HEK293 (cell line): ENCODE measurements at regions not wholly inside any gene's neighbourhood (a gene's known extent, or its start where the extent isn't known, plus 50 kb on each side); places are given as distances from the start of the nearest gene placed in this dataset.

Source experiments
- CTCF ChIA-PET: fragments of 350-600 bp; formaldehyde crosslinking; extraction: SDS; loops from one replicate; lab custom pipeline; 2021; ENCODE audit warnings: antibody characterized with exemption; lab: Yijun Ruan, JAX
- POLR2A ChIA-PET: fragments of 300-600 bp; formaldehyde crosslinking; extraction: SDS; loops from one replicate; lab custom pipeline; 2020; ENCODE audit warnings: antibody characterized with exemption, inconsistent platforms; lab: Yijun Ruan, JAX
- H3K27ac ChIP-seq: fragments of 200-500 bp; sonication (Bioruptor generic); 2 replicates; pipeline ENCODE4 v1.5.1; 2014; ENCODE audit warnings: low read depth, low read length, control low read depth, inconsistent platforms; ENCODE audit errors: extremely low read depth
- H3K36me3 ChIP-seq, 2 experiments: fragments of 200-500 bp in 1 of 2; sonication (Bioruptor generic) in 1 of 2; 1 replicate in 1 of 2; 2 replicates in 1 of 2; pipeline ENCODE4 v1.5.1; 2014 to 2017; ENCODE audit warnings: inconsistent platforms in 2 of 2, low read length in 2 of 2; ENCODE audit not compliant: control insufficient read depth in 2 of 2, insufficient read depth in 1 of 2
- H3K4me1 ChIP-seq: fragments of 200-500 bp; sonication (Bioruptor generic); 2 replicates; pipeline ENCODE4 v1.5.1; 2014; ENCODE audit warnings: mild to moderate bottlenecking, low read length, inconsistent platforms; ENCODE audit not compliant: control insufficient read depth, insufficient read depth
- H3K4me3 ChIP-seq: 2 replicates; pipeline ENCODE4 v1.5.1; 2011; ENCODE audit warnings: low read depth, mild to moderate bottlenecking, control low read depth, low read length, moderate library complexity
- H3K9me3 ChIP-seq: fragments of 200-500 bp; sonication (Bioruptor generic); 2 replicates; pipeline ENCODE4 v1.5.1; 2014; ENCODE audit warnings: low read depth, low read length, inconsistent platforms; ENCODE audit not compliant: control insufficient read depth, insufficient read depth
- BCL11B ChIP-seq: fragments of 450-650 bp; formaldehyde crosslinking; IDR thresholded peaks from 2 replicates; pipeline ENCODE4 v1.5.1; 2016; ENCODE audit warnings: low read depth, missing biosample characterization, missing genetic modification characterization
- GFI1B ChIP-seq: fragments of 450-650 bp; formaldehyde crosslinking; IDR thresholded peaks from 2 replicates; pipeline ENCODE4 v1.5.1; 2016; ENCODE audit warnings: missing biosample characterization, missing genetic modification characterization
- IKZF3 ChIP-seq: fragments of 450-650 bp; IDR thresholded peaks from 2 replicates; pipeline ENCODE4 v1.5.0; 2018; ENCODE audit warnings: missing biosample characterization, mild to moderate bottlenecking, missing genetic modification characterization, moderate library complexity
- KLF1 ChIP-seq: fragments of 450-650 bp; formaldehyde crosslinking; IDR thresholded peaks from 2 replicates; pipeline ENCODE4 v1.5.1; 2016; ENCODE audit warnings: missing biosample characterization, missing genetic modification characterization
- KLF10 ChIP-seq: fragments of 450-650 bp; IDR thresholded peaks from 2 replicates; pipeline ENCODE4 v1.5.1; 2018; ENCODE audit warnings: missing biosample characterization, mild to moderate bottlenecking, missing genetic modification characterization
- ZBTB10 ChIP-seq: fragments of 450-650 bp; formaldehyde crosslinking; IDR thresholded peaks from 2 replicates; pipeline ENCODE4 v1.5.1; 2016; ENCODE audit warnings: missing biosample characterization, missing genetic modification characterization
- ZBTB20 ChIP-seq: fragments of 450-650 bp; formaldehyde crosslinking; IDR thresholded peaks from 2 replicates; pipeline ENCODE4 v1.5.1; 2016; ENCODE audit warnings: missing biosample characterization, missing genetic modification characterization
- ZEB2 ChIP-seq: fragments of 450-650 bp; formaldehyde crosslinking; IDR thresholded peaks from 2 replicates; pipeline ENCODE4 v1.5.1; 2016; ENCODE audit warnings: missing biosample characterization, missing genetic modification characterization
- ZNF112 ChIP-seq: fragments of 450-650 bp; formaldehyde crosslinking; IDR thresholded peaks from 2 replicates; pipeline ENCODE4 v1.5.0; 2017; ENCODE audit warnings: missing biosample characterization, missing genetic modification characterization
- ZNF138 ChIP-seq: fragments of 450-650 bp; formaldehyde crosslinking; IDR thresholded peaks from 2 replicates; pipeline ENCODE4 v1.5.1; 2016; ENCODE audit warnings: missing biosample characterization, missing genetic modification characterization, borderline replicate concordance
- ZNF2 ChIP-seq: fragments of 450-650 bp; formaldehyde crosslinking; IDR thresholded peaks from 2 replicates; pipeline ENCODE4 v1.5.1; 2016; ENCODE audit warnings: missing biosample characterization, missing genetic modification characterization
- ZNF26 ChIP-seq: fragments of 450-650 bp; formaldehyde crosslinking; IDR thresholded peaks from 2 replicates; pipeline ENCODE4 v1.5.1; 2016; ENCODE audit warnings: missing biosample characterization, missing genetic modification characterization
- ZNF274 ChIP-seq, 2 experiments: fragments of 200-500 bp in 1 of 2; fragments of 450-650 bp in 1 of 2; sonication (Bioruptor generic) in 1 of 2; formaldehyde crosslinking in 1 of 2; IDR thresholded peaks; 2 replicates each; pipeline versions ENCODE4 v1.5.1 to v1.6.1; 2014 to 2016; ENCODE audit warnings: borderline replicate concordance in 1 of 2, inconsistent platforms in 1 of 2, low read length in 1 of 2, missing biosample characterization in 1 of 2, missing genetic modification characterization in 1 of 2
- ZNF350 ChIP-seq: fragments of 450-650 bp; formaldehyde crosslinking; IDR thresholded peaks from 2 replicates; pipeline ENCODE4 v1.5.0; 2017; ENCODE audit warnings: missing biosample characterization, mild to moderate bottlenecking, missing genetic modification characterization
- ZNF48 ChIP-seq: fragments of 450-650 bp; formaldehyde crosslinking; IDR thresholded peaks from 2 replicates; pipeline ENCODE4 v1.5.1; 2016; ENCODE audit warnings: missing biosample characterization, missing genetic modification characterization
- ZNF510 ChIP-seq: fragments of 450-650 bp; formaldehyde crosslinking; IDR thresholded peaks from 2 replicates; pipeline ENCODE4 v1.5.1; 2018; ENCODE audit warnings: mild to moderate bottlenecking, missing genetic modification characterization, missing biosample characterization; ENCODE audit not compliant: insufficient replicate concordance
- ZNF600 ChIP-seq: fragments of 450-650 bp; formaldehyde crosslinking; IDR thresholded peaks from 2 replicates; pipeline ENCODE4 v1.5.1; 2016; ENCODE audit warnings: missing biosample characterization, missing genetic modification characterization
- ZNF610 ChIP-seq: fragments of 450-650 bp; formaldehyde crosslinking; IDR thresholded peaks from 2 replicates; pipeline ENCODE4 v1.5.1; 2016; ENCODE audit warnings: missing biosample characterization, missing genetic modification characterization, borderline replicate concordance
- ZNF707 ChIP-seq: fragments of 450-650 bp; formaldehyde crosslinking; IDR thresholded peaks from 2 replicates; pipeline ENCODE4 v1.5.1; 2016; ENCODE audit warnings: missing biosample characterization, missing genetic modification characterization
- TF ChIP-seq, protein P1 (sequence below): fragments of 450-650 bp; formaldehyde crosslinking; conservative IDR thresholded peaks from 2 replicates; pipeline ENCODE4 v1.5.1; 2016; ENCODE audit warnings: low read depth, missing biosample characterization, missing genetic modification characterization
- TF ChIP-seq, protein P2 (sequence below): fragments of 450-650 bp; formaldehyde crosslinking; IDR thresholded peaks from 2 replicates; pipeline ENCODE4 v1.5.1; 2016; ENCODE audit warnings: missing biosample characterization, missing genetic modification characterization

GRCh38 chr20:9916761-9917160 is 77.9 kb upstream of the PAK5 start (continued):
- TF ChIP-seq, protein P1, sequence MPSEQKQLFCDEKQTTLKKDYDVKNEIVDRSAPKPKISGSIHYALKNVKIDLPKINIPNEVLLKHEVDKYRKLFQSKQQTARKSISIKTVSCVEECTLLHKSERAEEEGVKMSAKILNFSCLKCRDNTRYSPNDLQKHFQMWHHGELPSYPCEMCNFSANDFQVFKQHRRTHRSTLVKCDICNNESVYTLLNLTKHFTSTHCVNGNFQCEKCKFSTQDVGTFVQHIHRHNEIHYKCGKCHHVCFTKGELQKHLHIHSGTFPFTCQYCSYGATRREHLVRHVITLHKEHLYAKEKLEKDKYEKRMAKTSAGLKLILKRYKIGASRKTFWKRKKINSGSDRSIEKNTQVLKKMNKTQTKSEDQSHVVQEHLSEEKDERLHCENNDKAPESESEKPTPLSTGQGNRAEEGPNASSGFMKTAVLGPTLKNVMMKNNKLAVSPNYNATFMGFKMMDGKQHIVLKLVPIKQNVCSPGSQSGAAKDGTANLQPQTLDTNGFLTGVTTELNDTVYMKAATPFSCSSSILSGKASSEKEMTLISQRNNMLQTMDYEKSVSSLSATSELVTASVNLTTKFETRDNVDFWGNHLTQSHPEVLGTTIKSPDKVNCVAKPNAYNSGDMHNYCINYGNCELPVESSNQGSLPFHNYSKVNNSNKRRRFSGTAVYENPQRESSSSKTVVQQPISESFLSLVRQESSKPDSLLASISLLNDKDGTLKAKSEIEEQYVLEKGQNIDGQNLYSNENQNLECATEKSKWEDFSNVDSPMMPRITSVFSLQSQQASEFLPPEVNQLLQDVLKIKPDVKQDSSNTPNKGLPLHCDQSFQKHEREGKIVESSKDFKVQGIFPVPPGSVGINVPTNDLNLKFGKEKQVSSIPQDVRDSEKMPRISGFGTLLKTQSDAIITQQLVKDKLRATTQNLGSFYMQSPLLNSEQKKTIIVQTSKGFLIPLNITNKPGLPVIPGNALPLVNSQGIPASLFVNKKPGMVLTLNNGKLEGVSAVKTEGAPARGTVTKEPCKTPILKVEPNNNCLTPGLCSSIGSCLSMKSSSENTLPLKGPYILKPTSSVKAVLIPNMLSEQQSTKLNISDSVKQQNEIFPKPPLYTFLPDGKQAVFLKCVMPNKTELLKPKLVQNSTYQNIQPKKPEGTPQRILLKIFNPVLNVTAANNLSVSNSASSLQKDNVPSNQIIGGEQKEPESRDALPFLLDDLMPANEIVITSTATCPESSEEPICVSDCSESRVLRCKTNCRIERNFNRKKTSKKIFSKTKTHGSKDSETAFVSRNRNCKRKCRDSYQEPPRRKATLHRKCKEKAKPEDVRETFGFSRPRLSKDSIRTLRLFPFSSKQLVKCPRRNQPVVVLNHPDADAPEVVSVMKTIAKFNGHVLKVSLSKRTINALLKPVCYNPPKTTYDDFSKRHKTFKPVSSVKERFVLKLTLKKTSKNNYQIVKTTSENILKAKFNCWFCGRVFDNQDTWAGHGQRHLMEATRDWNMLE (tag by site-specific recombination) = no peak
- TF ChIP-seq GFI1B (no peak), BCL11B (no peak), ZNF2 (tag by site-specific recombination) (no peak), ZNF350 (no peak)
- TF ChIP-seq, protein P2, sequence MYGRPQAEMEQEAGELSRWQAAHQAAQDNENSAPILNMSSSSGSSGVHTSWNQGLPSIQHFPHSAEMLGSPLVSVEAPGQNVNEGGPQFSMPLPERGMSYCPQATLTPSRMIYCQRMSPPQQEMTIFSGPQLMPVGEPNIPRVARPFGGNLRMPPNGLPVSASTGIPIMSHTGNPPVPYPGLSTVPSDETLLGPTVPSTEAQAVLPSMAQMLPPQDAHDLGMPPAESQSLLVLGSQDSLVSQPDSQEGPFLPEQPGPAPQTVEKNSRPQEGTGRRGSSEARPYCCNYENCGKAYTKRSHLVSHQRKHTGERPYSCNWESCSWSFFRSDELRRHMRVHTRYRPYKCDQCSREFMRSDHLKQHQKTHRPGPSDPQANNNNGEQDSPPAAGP (tag by site-specific recombination) = no peak

- Histone ChIP-seq H3K4me3 (no peak overlapping the region), H3K36me3 (no peaks in the 10 kb centered on the region), H3K27ac (no peak overlapping the region), H3K9me3 (no peaks in the 10 kb centered on the region; the same call in 1 of the 2 replicates), H3K4me1 (no peaks in the 10 kb centered on the region)
- CTCF ChIA-PET = interaction anchor here (0.6 to 5.3 kb wide), 29 partner anchors 8 to 1367 kb away, joined by 3 to 54 read pairs (median 5); no protein-coding TSS in a partner anchor
- POLR2A ChIA-PET = no interaction called here
- TF ChIP-seq IKZF3 (tag by site-specific recombination) = no peak
- TF ChIP-seq, all 188 proteins: peak for 0
These were observed 74.1 kb upstream of the PAK5 start for GRCh38 chr20:9912858-9913434.

- ChIA-PET POLR2A (no interaction called here), CTCF (interaction anchor here (0.5 to 5.3 kb wide), 31 partner anchors 8 to 1122 kb away, joined by 3 to 54 read pairs (median 5); no protein-coding TSS in a partner anchor)
- H3K27ac ChIP-seq = no peak overlapping the region
These were observed 73.4 kb upstream of the PAK5 start for GRCh38 chr20:9912290-9912689.

More at GRCh38 chr20:9912290-9912689, 73.4 kb upstream of the PAK5 start:
- Histone ChIP-seq H3K4me3 (no peak overlapping the region), H3K4me1 (no peaks in the 10 kb centered on the region), H3K36me3 (no peaks in the 10 kb centered on the region), H3K9me3 (no peaks in the 10 kb centered on the region; the same call in 1 of the 2 replicates)
- TF ChIP-seq ZNF350 (no peak), ZNF707 (tag by site-specific recombination) (no peak), ZNF26 (tag by site-specific recombination) (no peak), ZBTB10 (tag by site-specific recombination) (no peak), ZBTB20 (tag by site-specific recombination) (no peak), ZNF610 (tag by site-specific recombination) (no peak), ZEB2 (tag by site-specific recombination) (no peak), ZNF510 (tag by site-specific recombination) (no peak), ZNF112 (tag by site-specific recombination) (no peak), ZNF138 (no peak), ZNF274 (IDR thresholded peaks at IDR 0.05; ENCODE audit: low read length) (no peak), ZNF274 (tag by site-specific recombination; IDR thresholded peaks at IDR 0.05; ENCODE audit: borderline replicate concordance) (no peak), ZNF48 (tag by site-specific recombination) (no peak), KLF10 (tag by site-specific recombination) (no peak), KLF1 (tag by site-specific recombination) (no peak), ZNF600 (tag by site-specific recombination) (no peak)
